ENCODE measurements at regions not wholly inside any gene's neighbourhood (a gene's known extent, or its start where the extent isn't known, plus 50 kb on each side); places are given as distances from the start of the nearest gene placed in this dataset.

GRCh38 chr3:74346896-74347295 lies 267.6 kb downstream of the CNTN3 start:
- DNase-seq: no peak

- DNase-seq: no peak
Observed at GRCh38 chr3:74345701-74346100, 268.8 kb downstream of the CNTN3 start.

DNA sequence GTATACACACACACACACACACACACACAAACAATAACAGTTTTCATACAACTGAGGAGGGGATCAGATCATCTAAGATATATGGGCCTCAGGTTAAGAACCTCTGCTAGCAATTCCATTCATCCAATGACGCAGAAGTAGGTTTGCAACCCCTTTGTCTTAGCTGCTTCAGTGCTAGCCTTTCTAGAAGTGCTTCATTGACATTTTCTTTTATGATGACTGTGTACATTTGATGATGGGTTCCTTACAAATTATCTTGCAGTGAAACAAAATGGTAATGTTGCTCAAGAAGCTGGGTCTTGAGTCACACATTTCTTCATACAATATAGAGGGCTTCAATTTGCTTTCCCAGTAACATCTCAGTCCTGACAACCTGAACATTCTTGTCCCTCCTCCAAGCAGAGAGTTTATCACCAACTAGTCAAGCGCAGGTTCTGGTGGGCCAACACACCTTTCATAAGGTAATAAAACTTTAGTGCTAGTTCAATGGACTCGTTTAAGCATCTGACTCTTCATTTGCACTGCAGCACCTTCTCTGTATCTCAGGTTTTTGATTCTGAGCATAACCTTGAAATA lies 269.5 kb downstream of the CNTN3 start:
- DNase-seq: no peak

DNA sequence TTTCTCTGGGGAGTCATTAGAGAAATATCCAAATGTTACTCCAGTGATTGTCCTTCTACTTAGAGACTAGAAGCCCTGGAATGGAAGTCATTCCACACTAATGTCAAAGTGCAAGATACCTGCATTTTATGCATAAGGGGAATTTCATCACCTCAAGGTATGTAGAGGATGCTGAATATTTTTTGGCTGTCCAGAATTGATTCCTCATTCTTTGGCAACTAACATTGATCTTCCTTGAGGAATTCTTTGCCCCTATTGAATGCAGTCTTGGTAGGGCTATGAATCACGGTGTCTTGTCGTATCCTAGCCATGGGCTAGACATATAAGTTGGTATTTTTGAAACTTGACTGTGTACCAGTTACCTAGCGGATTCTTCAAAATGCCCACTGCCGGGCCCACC lies 271.1 kb downstream of the CNTN3 start:
- DNase-seq: no peak

DNA sequence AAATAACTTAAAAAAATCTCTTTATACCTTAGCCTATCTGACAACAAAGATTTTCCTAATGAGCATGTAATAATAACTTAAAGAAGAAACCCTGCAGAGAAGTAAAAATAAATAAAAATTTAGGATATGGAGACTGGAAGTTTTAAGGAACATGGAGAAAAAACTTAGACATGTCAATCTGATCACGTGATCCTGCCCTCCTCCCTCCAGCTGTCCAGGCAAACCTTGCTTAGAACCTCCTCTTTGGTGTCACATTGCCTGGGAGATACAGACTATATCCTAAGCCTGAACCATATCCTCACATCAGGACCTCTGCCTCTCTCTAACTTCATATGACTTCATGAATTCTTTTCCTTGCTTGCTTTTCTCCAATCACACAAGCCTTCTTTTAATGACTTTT lies 275.5 kb downstream of the CNTN3 start:
- DNase-seq: no peak

DNA sequence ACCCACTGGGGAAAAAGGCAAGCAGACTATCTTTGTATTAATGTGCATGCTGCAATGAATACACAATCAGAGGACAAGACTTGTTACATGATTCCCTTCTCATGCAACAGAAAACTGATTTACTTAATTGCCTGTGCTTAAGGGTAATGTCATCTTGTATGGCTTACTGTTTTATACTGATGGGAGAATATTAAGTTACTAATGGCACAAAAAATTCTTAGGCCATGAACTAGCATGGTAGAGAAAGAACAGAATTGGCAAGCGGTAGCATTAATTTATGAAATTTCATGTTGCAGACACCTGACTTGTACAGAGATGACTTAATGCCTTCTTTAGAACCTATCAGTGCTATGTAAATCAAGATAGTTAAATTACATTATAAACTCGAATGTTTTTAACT lies 282.3 kb downstream of the CNTN3 start:
- no peak for DNase-seq

DNA sequence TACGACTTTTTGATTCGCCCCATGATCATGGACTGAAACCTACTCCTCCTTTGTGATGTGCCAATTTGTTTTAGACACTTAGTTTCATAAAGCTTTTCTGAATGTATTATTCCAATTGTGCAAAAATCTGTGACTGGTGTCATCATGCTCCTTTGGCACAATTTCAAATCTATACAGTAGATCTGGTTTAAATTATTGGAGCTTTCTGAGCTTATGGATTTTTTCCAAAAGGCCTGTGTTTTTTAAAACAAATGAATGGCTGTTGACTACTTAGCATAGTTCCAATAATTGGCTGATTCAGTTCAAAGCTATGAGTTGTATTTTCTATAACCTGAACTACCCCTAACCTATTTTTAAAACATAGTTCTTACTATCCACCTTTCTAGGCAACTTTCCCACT lies 282.7 kb downstream of the CNTN3 start:
- no peak for DNase-seq

DNA sequence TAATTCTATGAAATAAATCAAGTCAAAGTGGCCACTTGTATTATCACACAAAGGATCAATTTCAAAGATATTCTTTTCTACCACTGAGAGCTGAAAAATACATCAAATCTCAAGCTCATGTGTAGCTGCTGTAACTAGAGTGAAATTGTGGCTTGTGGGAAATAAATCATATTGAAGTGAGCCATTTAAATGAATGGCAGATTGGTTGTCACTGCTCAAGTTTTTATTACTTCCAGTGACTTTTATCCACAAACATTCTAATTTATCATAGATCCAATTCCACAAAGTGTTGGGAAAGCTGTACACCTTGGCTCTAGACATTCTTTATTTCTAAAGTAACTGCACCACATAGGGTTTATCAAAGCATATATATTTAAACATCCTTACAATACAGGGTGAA lies 285.4 kb downstream of the CNTN3 start:
- no peak for DNase-seq

- no peak for DNase-seq
Observed at GRCh38 chr3:74328435-74328834, 286.0 kb downstream of the CNTN3 start.

- DNase-seq: no peak
Observed at GRCh38 chr3:74315291-74315690, 299.2 kb downstream of the CNTN3 start.

- DNase-seq: no peak
Observed at GRCh38 chr3:74314696-74315095, 299.8 kb downstream of the CNTN3 start.

- no peak for DNase-seq
Observed at GRCh38 chr3:74309716-74310115, 304.7 kb downstream of the CNTN3 start.

DNA sequence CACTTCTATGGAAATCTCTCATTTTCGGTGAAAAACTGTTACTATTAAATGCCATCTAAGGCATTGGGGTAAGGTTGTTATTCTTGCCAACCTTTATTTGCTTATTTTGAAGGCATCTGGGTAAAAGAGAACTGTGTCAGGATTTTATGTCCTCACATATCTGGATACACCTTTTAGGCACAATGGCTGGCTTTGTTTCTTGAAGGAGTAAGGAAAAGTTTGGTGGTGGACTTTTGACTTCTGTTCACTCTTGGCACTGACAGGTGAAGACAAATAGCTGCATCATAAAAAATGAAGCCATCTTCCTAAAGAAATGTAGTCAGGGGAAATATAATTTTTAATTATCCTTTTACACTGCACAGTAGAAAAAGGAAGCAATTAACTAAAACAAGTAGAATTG lies 310.0 kb downstream of the CNTN3 start:
- DNase-seq: no peak

DNA sequence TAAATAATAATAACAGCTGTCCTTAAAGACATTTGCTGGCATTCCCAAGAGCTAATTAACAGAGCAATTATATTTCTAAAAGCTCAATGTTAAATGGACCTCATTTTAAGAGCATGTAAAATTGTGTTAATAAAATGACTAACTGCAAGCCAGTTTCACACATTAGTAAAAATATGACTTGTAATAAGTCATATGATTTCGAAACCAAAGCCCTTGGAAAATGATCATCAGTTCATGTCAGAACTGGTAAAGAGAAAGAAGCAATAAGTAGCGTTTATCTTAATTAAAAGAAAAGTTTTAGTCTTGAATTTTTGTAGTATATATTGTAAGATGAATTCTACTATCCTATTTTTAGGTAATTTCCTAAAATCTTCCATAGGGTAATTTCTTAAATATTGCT lies 310.7 kb downstream of the CNTN3 start:
- DNase-seq: no peak

DNA sequence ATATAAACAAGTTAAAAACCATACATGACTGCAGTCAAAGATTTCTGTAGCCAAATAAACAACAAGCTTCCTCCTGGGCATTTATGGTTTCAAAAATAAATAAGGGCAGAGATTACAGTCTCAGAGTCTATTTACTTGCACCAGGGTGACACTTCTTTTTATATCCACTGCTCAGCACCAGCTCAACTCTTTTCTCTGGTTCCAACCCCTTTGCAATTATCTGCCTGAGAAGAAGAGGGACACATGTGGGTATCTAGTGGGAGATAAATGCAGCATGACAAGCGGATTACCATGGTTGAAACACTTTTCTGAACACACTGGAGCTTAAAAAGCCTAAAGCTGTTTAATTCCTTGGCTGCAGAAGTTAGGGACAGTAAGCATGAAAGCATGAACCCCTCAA lies 311.5 kb downstream of the CNTN3 start:
- DNase-seq: peak; percentile 74

DNA sequence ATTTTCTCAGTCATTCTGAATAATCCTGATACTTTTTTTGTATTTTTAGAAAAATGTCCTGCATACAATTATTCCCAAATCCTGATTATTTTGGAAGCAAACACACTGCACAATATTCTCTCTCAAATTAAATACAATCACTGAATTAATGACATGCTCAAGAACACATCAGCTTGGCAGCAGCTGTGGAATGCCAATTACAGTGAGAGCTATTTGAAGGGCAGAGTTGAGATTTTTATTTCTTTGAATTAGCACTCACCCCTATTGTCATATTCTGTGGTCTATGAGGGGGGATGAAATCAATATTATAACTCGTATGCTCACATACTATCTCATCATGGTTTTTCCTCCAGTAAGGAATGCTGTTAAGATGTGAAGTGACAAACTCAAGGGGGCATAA lies 312.2 kb downstream of the CNTN3 start:
- DNase-seq: peak; percentile 46

- peak; percentile 84 for DNase-seq
Observed at GRCh38 chr3:74301056-74301455, 313.4 kb downstream of the CNTN3 start.

- no peak for DNase-seq
Observed at GRCh38 chr3:74295479-74295878, 319.0 kb downstream of the CNTN3 start.

GRCh38 chr3:74288761-74289160 lies 325.7 kb downstream of the CNTN3 start:
- DNase-seq: peak; percentile 29

- peak; percentile 27 for DNase-seq
Observed at GRCh38 chr3:74287557-74287956, 326.9 kb downstream of the CNTN3 start.

DNA sequence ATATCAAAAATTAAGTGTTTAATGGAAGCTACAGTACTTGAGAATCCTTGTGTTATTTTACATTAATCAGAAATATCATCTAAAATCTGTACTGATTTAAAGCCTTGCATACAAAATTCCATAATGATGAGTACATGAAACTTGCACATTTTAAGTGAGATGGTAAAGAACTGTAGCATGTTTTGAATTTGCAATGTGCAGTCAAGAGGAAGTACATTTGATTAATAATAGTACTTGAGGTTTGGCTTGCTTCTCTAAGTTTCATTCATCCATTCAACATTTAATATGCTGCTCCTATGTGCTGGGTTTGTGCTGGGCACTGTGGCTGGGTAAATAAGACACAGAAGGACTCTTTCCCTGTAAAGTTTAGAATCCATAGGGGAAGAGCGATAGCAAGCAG lies 332.3 kb downstream of the CNTN3 start:
- DNase-seq: no peak

GRCh38 chr3:74281705-74282104 lies 332.8 kb downstream of the CNTN3 start:
- no peak for DNase-seq

GRCh38 chr3:74273555-74274402 lies 340.7 kb downstream of the CNTN3 start:
- no peak for DNase-seq

DNA sequence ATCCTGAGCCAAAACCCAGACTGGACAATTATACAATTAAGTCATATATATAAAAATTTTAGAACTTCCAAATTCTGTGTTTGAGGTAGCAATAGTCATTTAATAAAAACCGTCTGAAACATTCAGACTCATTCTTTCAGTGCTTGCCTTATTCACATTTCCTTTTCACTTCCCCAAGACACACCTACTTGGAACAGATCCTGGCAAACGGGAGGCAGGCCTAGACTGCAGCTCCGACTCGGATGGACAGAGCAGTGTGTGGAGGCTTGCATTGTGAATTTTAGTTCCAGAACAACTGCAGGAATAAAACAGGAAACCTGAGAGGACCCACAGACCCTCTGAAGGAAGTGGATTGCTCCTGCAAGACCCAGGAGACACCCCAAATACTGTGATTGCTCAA lies 341.4 kb downstream of the CNTN3 start:
- no peak for DNase-seq

GRCh38 chr3:74271541-74271940 lies 342.9 kb downstream of the CNTN3 start:
- DNase-seq: no peak
